GM12892 (cell line): ENCODE measurements at regions not wholly inside any gene's neighbourhood (a gene's known extent, or its start where the extent isn't known, plus 50 kb on each side); places are given as distances from the start of the nearest gene placed in this dataset.

Experiments
- POLR2A ChIP-seq: IDR thresholded peaks from 2 replicates; pipeline ENCODE4 v1.6.1; 2011; ENCODE audit warnings: low read depth, low read length, control low read depth
- POLR2AphosphoS5 ChIP-seq: IDR thresholded peaks from 2 replicates; pipeline ENCODE4 v1.6.1; 2011; ENCODE audit warnings: low read depth, low read length, control low read depth
- TAF1 ChIP-seq: IDR thresholded peaks from 2 replicates; pipeline ENCODE4 v1.6.1; 2011; ENCODE audit warnings: low read depth, mild to moderate bottlenecking, control low read depth, low read length, borderline replicate concordance

DNA sequence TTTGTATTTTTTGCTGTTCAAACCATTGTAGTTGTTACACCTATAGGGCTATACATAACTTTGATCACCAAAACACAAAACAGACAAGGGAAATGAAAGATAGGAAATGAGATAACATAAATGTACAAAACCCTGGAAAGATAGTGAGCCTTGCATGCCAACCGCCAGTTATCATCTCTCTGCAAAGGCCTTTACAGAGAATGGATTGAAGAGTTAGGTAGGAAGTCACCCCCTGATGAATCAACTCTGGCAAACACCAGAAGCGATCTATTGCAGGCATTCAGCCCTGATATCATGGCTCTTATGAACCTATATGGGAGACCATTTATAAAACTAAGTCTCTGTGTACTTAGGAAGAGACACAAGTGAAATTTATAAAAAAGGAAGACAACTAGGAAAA is 588.0 kb downstream of the TUSC7 start:
- TF ChIP-seq POLR2AphosphoS5 (no peak), POLR2A (no peak), TAF1 (no peak)
